GM12873 (cell line): ENCODE measurements at regions not wholly inside any gene's neighbourhood (a gene's known extent, or its start where the extent isn't known, plus 50 kb on each side); places are given as distances from the start of the nearest gene placed in this dataset.

Experiments used
- CTCF ChIP-seq: IDR thresholded peaks from 2 replicates; pipeline ENCODE4 v1.5.1; 2012; ENCODE audit warnings: low read depth, mild to moderate bottlenecking, moderate library complexity, low read length, control low read depth; ENCODE audit not compliant: insufficient read depth; ENCODE audit errors: missing control alignments

GRCh38 chr20:24733416-24733815 is 215.7 kb upstream of the CST7 start:
- no peak for TF ChIP-seq CTCF

- TF ChIP-seq CTCF: no peak
Observed at GRCh38 chr20:24734139-24734538, 214.9 kb upstream of the CST7 start.

GRCh38 chr20:24735263-24735662 is 213.8 kb upstream of the CST7 start:
- no peak for TF ChIP-seq CTCF

GRCh38 chr20:24736131-24736843 is 212.8 kb upstream of the CST7 start:
- no peak for TF ChIP-seq CTCF

- TF ChIP-seq CTCF: no peak
Observed at GRCh38 chr20:24736844-24737211, 212.2 kb upstream of the CST7 start.

- no peak for TF ChIP-seq CTCF
Observed at GRCh38 chr20:24737212-24737850, 211.7 kb upstream of the CST7 start.

GRCh38 chr20:24738058-24738775 is 210.9 kb upstream of the CST7 start:
- TF ChIP-seq CTCF: no peak
